GM19240 (cell line): ENCODE measurements at regions not wholly inside any gene's neighbourhood (a gene's known extent, or its start where the extent isn't known, plus 50 kb on each side); places are given as distances from the start of the nearest gene placed in this dataset.
"Not testable (repeated sequence)": the region's sequence is repeated elsewhere in the genome, so short reads cannot be mapped to it uniquely, and the experiment has no call there.

ENCODE experiments used
- DNase-seq: peaks from one replicate; pipeline ENCODE4 v3.0.0; 2011; ENCODE audit warnings: low spot score; ENCODE audit not compliant: insufficient read length

DNA sequence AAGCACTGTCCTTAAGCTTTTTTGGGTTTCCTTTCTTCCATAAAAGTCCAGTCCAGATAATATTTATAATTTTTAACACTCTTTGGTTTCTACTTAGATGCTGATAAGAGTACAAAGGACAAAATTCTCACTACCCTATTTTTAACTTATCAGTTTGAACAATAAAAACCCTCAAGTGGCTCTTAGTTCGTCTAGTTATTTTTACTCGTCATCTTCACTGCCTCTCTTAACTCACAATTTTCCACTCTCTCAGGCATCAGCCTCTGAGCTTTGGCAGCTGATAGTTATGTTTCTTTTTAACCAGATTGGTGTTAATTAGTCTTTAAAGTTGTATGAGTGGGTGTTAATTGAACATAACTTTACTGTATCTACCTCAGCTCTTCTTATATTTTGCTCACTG, 517.1 kb upstream of the SYT4 start:
- DNase-seq = no peak

DNA sequence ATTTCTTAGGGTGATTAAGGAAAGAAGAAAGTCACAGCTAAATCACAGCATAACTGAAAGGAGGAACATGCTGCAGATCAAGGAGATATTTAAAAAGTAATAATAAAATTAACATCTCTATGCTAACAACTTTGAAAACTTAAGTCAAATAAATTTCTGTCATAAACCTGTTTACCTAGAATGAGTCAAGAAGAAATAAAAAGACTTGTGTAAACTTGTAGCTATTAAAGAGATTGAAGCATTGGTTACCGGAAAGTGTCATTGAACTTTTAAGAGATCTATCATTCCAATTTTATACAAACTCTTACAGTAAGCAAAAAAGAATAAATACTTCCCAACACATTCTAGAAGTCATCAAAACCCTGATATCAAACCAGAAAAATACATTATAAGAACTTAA, 520.1 kb upstream of the SYT4 start:
- no peak for DNase-seq

DNA sequence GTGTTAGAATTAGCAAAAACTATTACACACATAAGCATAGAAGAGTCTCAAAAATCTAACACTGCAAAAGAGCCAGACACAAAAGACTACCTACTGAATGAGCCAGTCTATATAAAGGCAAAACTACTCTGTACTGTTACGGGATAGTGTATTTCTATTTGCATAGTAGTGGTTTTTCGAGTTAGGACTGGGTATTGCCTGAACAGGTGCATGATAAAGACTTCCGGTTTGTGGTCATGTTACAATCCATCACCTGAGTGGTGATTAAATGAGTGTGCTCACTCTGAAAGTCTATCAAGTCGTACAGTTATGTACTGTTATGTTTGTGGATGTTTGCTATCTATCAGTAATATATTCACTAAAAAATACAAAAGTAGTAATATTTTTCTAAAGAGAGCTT, 523.3 kb upstream of the SYT4 start:
- no peak for DNase-seq

DNA sequence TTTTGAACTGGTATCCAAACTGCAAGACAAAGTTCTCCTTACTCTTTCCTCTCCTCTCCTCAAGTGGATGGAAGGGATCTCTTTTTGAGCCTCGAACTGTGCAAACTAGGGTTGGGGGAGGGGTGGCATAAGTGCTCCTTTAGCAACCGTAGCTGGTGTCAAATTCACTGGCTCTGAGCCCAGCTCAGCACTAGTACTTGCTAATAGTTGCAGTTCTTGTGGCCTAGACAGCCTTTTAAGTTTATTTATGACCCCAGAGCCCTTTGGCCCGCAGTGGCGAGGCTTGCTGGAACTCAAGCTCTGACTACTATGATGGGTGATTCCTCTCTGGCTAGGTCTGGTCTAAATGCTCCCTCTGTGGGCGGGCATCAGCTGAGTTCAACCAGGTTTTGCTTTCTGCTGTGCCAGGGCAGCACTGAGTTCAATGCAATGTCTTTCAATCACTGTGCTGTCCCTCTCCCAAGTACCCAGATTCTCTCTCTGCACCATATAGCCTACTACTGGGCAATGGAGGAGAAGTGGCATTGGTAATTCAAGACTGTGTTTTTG, 528.4 kb upstream of the SYT4 start:
- DNase-seq = no peak

DNA sequence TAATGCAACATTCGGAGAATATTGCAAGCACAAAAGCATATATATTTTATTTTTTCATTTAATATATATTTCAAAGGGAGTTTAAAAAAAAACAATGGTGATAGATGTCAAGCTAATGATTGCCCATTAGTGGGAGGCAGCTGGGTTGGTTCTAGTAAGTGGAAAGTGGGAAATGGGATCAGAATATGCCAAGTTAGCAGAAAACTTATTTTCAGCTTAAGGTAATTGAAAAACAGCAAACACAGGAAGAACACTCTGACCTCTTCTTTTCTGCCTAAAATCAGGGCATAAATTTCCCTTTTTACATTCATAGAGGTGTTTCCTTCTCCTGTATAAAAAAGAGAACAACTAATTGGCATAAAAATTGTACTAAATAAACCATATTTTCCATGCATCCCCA, 535.3 kb upstream of the SYT4 start:
- DNase-seq = no peak

DNA sequence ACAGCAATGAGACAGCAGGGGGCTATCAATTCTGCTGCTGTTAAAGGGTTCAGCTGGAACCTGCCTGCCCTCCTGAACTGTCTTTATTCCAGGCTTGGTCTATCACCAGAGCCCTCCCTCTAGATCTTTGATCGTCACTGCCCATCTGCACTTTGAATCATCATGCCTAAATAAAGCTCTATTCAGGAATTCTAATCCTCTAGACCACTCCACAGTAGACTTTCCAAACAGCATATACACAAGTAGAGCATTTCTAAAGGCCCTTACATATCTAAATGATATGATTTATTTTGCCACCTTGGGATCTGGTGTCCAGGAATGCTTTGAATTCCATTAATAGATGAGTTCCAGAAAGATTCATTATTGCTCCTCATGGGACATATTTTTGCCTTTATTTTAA, 542.1 kb upstream of the SYT4 start:
- no peak for DNase-seq

DNA sequence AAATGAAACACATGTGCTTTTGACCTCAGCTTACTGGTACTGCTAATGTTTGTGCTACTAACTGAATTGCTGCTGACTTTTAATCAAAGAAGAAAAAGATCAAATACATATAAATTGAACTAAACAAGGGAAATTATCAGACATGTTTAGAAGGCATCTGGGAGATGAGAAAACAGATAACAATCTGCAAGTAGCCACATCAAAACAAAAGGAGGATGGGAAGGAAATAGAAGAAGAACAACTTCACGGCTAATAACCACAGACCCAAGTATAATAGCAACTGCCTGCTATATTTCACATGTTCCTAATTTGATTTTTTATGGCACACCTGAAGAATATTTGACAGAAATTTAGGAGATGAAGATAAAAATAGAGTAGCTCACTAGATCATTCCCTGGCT, 542.6 kb upstream of the SYT4 start:
- no peak for DNase-seq

DNA sequence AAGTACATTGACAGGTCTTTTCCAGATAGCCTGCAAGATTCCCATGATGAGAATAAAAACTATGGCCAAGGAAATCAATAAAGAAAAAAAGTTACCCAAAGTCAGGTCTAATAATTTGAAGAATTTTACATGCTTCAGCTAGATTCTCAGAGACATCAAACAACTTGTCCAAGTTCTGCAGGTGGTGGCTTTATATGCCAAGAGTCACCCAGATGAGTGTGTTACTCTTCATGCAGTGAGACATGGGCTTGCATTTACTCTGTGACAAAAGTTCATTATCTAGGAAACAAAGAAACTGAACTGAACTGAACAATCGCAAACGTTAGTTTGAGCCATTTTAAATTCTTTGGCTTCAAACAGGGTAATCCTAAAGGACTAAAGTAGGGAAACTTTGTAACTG, 548.5 kb upstream of the SYT4 start:
- DNase-seq = no peak

DNA sequence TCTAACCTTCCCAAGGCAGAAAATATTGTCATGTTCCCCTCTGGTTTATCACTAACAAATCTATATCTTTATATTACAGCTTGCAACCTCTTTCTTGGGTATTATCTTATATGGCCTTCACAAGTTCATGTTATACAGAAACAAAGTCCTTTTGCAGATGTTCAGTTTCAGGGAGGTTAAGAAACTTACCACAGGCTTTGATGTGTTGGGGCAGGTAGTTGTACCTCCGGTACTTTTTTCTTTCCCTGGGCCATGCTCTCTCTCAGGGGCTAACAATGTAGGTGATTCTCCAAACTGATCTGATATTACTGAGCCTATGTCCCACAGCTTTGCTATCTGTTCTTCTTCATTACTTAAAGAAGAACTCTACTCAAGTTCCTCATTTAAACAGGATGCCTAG, 548.9 kb upstream of the SYT4 start:
- DNase-seq = no peak

DNA sequence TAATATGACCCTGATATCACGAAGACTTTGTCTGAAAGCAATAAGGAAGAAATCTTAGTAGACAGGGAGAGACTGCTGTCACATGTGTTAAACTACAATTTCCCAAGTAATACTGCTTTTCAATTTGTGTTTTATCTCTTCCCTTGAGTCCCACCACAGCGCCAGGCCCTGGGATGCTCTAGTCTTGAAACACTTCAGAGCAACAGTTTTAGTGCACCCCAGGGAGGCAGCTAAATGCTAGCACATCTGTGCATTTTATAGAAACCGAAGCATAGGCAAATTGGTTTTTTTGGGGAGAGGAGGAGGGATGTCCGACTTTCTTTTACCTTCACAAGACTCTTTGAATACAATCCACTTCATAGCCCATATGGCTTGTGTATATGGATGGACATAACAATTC, 550.0 kb upstream of the SYT4 start:
- DNase-seq = no peak

DNA sequence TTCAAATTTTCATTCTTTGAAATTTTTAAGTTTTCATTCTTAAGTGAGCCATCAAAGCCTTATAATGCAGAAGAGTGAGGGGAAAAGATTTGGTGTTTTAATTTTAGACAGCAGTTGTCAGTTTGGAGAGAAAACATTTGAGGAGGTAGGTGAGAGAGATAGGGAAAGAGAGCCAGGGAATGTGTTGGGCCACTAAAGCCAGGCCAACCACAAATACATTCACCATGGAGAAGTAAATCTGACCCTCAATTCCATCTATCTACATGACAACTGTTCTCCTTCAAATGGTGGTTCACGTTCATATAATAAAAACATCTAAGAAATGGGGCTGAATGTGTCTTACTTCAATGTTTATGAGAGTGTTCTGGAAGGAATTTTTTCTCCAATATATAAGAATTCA, 553.0 kb upstream of the SYT4 start:
- no peak for DNase-seq

DNA sequence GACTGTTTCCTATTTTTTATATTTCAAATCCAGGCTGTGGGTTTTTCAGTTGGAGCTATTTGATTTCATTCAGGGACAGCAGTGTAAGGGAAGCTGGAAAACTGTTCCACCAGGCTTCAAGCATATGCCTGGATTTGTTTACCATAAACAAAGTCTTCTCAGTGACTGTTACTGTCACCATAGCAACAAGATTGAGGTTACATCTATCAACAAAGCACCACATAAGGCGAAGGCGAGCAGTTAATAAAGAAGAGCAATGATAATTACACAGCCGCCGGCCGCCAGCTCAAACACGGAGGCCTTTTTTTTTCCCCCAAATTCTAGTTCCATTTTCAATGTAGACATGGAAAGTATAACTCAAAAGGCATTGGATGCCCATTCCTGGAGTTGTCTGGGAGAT, 553.7 kb upstream of the SYT4 start:
- no peak for DNase-seq

DNA sequence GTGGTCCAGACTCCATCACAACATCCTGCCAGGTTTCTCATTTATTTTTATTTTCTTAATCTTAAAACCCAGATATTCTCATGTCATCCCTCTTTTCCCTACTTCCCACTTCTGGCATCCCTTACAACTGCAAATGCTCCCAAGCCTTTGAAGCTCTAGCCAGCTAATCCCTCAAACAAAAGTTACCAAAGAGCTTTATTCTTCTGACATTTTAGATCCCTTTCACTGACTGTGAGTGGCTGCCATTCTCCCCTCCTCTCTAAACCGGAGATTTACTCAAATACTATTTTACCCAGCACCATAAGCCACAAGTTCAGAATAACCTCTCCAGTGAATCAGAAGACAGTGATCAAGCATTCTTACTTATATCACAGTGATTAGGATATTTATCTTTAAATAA, 569.0 kb upstream of the SYT4 start:
- DNase-seq = no peak

DNA sequence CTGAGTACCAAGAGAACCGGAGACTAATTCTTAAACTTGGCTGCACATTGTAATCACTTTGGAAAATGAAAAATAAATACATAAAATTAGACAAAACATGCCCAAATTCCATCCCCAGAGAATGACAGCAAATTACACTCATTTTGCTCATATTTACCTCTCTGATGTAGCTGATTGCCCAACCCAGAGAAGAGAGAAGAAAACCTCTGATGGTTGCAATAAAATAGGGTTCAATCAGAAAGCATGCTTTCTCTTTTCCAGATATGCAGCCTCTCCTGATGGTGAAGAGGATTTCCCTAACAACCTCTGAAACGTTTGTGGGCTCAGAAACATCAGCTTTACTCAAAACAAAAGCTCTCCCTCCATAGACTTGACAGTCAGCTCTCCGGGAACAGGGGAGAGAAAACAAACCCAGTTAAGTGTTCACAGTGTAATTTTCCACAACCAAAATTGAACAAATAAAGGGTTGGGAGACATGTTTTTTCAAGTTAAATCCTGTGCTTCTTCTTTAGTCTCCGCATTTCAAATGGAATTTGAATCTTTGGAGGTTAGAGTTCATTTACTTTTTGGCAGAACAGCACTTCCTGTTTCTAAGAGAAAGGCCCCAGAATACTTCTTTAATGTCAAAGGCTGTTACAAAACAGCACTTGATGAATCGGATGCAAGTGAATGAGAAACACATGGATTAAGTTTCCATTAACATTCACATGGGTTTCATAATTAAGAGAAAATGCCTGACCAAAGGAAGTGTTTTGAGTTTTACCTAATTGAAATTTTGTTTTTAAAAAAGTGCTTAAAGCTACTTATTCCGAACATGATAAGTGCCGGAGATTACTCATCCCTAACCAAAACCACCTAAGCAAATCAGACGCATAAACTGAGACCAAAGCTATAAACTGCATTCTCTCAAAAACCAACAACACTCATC, 570.1 kb upstream of the SYT4 start:
- DNase-seq = no peak

DNA sequence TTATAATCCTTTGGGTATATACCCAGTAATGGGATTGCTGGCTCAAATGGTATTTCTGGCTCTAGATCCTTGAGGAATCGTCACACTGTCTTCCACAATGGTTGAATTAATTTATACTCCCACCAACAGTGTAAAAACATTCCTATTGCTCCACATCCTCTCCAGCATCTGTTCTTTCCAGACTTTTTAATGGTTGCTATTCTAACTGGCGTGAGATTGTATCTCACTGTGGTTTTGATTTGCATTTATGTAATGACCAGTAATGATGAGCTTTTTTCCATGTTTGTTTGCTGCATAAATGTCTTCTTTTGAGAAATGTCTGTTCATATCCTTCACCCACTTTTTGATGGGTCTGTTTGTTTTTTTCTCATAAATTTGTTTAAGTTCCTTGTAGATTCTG, 572.5 kb upstream of the SYT4 start:
- not testable (repeated sequence) for DNase-seq

DNA sequence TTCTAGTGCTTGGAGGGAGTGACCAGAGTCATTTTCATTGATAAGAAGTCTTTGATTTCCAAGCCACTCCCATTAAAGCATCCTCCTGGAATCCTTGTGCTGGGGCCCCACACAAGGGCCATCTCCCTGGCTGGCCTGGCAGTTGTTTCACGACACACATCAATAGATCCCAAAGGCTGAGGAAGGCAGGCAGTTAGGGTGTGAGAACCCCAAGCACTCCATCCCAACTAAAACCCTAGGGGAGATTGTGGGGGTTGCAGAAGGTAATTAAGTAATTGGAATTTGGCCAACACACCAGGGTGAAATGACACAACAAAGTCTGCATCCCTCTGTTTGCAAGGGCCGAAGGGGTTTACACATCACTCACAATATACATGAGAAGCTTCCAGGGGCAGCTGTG, 578.1 kb upstream of the SYT4 start:
- no peak for DNase-seq

DNA sequence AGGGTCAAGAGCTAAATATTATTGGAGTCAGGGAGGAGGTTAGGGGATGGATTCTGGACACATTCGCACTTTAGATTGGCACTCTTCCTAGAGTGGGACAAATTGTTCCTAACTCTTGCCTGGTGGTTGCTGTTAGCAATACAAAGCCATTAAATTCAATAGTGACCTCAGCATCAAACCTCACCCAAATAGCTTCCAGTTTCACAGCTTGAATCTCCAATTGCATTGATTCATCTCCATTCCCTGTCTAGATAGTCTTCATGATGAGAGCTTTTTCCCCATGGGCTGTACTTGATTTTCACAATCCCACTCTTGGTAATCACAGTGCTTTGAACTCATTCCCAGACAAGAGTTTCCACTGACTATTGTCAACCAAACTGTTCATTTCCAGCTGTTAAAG, 585.9 kb upstream of the SYT4 start:
- DNase-seq = no peak

DNA sequence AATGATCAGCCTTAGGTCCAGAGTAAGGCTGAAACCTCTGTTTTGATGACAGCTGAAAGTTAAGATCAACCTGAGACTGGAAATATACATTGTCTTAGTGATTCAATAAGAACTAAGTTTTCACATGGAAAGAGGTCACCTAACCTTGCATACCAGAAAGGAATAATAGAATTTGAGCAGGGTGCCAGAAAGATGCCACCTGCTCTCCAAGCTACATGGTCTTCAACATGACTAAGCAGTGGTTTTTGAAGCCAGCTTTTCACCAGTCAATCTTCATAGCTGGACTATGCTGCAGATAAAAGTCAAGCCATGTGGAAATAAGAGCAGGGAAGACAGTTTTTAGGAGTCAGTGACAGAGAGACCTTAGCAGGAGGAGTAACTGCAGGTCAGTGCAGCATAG, 589.4 kb upstream of the SYT4 start:
- no peak for DNase-seq

DNA sequence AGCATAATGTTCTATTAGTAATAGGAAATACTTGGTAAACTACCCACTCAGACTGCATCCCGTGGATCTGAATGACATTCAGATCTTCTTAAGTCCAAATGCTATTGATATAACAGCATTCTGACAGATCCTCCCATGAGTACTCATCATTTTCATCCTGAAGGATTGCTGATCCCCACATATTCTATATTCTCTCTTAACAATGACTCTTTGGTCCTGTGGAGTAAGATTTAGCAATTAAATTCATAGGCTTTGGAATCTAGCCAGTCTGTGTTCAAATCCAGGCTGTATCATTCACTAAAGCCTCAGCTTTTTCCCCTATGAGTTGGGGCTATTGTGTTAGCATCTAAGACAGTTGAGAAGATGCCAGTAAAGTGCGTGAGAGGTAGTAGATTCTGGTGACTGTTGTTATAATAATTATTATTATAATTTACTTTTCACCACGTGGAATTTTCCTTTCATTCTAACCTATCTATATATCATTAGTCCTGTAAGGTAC, 591.3 kb upstream of the SYT4 start:
- DNase-seq = no peak

DNA sequence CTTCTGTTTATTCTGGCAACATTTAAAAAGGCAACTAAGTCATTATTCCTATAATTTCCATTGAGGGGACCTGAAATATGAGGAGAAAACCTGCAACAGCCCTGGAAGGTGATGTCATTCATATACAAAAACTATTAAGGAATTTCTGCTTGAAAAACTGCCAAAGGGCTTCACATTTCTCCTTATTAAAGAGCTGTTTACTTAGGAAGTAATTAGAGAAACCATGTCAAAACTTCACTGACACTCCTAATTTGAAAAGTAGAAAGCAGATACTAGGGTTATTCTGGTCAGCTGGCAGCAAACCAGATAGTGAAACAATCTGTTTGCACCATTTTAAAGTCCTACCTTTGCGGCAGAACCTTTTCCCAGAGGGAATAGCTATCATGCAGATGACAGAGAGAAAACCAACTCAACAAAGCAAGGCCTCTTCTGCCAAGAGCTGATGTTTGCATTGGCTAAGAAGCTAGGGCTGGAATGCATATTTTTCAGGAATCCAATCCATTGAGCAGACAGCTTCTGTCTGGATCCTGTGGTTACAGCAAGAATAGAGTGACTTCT, 592.2 kb upstream of the SYT4 start:
- no peak for DNase-seq

DNA sequence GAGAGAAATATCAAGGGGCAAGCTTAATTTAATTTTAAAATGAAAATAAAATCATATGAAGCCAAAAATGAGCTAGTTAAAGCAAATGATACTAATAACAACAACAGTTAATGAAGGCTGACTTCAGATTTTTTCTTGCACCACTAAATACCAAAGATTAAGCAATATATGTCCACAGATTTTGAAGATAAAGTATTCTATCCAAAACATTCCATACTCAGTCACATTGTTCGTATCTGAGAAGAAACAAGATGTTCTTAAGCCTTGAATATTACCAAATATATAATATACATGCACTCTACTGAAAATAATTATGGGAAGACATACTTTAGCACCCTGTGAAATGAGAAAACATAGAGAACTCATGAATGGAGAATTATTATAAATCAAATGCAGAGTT, 593.3 kb upstream of the SYT4 start:
- DNase-seq = no peak

DNA sequence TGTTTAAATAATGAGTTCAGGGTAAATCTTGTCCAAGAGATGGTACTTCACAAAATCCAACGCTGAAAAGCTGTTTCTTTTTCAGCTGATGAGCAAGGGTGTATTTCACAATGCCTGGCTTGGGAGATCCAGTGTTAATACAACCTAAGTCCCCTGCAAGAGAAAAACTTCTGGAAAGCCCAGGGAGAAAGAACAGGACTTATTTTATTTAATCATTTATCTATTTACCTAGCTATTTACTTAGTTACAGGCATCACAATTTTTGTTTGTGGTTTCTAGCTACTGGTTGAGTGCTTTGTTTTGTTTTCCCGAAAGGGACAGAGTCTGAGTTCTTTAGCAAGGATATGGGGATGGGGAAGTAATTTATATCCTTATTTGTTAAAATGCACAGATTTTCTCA, 598.2 kb upstream of the SYT4 start:
- DNase-seq = no peak

DNA sequence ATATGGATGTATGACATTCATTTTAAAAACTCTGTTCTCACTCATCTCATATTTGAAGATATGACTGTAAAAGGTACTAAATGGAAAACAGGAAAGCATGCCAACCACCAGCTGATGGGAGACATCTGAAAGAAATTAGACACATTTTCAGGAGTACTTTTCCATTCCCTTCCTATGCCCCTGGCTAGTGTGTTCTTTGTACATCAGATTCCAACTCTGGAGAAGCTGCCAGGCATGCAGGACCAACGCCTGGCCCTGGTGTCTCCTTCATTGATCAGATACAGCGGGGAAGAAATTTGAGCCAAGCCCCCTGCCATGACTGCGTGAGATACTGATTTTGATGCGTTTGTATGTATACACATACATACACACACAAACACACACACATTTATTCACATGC, 599.0 kb upstream of the SYT4 start:
- DNase-seq = no peak
